Stimulated activated CD4-positive, alpha-beta T cell treated with anti-CD3 and anti-CD28 coated beads, Interleukin-1b, Interleukin-23, amount 100 ng/mL, for 4 hours (primary cell): ENCODE measurements at regions not wholly inside any gene's neighbourhood (a gene's known extent, or its start where the extent isn't known, plus 50 kb on each side); places are given as distances from the start of the nearest gene placed in this dataset.

Experiments used
- DNase-seq, 2 donors: peaks; one replicate each; pipeline ENCODE4 v3.0.0-alpha.2; 2020; ENCODE audit warnings: low read depth in 2 of 2

DNA sequence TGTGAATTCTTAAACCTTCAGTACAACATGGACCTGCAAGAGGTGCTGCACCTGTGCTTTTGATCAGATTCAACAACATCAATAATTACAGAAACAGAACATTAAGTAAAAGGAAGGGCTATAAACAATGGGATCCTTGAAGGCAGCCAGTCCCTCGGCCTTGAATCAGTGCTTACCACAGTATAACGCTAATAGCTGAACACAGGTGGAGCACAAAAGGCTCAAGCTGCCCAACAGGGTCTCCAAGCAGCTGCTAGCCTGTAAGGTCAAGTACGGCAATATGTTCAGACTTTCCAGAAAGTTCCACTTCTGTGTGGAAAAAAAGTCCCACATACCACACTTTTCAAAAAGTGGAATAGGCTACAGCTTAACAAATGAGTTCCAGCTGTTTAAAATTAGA, 61.9 kb upstream of the ITGA1 start:
- no peak for DNase-seq

DNA sequence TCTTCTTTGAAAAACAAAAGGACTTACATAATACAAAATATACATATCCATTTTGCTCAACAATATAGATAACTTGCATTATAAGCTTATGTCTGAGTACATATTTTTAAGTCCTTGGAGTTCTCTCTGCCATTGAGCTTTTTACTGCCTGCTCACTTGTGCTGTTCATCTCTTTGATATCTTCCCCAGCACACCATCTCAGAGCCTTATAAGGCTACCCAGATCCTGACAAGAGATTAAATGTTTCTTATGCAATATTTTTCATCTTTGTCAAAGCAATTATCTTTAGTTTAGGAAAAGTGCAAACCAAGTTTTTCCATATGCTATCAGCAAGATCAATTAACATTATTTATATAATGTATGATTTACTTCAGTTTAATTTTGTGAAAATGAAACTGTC, 60.7 kb upstream of the ITGA1 start:
- no peak for DNase-seq

DNA sequence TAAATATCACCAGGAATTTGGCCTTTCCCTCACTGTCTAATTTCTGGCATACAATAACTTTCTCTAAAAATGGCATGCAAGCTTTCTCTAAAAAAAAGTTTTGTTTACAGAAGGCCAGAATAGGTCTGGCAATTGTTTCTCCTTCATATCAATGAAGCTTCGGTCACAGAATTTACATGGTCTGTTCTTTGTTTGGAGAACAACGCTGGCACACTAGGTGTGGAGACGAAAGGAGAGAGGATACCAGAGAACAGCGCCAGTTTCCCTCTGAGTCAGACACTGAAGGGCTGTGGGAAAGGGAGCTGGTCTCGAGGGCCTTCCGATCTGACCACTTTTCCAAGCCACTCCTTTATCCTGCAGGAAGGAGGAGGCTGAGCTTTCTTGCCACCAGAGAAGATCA, 60.1 kb upstream of the ITGA1 start:
- DNase-seq = no peak

DNA sequence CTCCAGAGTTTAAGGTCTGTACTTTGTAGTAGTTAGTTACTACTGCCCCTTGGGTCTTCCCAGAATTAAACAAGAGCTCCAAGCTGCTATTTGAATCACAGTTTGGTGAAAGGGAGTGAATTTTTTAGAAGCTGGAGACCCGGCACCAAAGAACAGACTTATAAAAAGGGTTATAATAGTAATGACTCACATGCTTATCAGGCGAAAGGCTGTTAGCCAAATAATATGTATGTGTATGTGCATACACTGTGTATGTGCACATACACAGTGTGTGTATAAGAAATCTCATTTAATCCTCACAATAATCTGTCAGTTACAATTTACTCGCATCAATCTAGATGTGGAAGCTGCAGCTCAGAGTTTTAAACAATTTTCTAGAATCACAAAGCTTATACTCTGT, 59.5 kb upstream of the ITGA1 start:
- DNase-seq = no peak

DNA sequence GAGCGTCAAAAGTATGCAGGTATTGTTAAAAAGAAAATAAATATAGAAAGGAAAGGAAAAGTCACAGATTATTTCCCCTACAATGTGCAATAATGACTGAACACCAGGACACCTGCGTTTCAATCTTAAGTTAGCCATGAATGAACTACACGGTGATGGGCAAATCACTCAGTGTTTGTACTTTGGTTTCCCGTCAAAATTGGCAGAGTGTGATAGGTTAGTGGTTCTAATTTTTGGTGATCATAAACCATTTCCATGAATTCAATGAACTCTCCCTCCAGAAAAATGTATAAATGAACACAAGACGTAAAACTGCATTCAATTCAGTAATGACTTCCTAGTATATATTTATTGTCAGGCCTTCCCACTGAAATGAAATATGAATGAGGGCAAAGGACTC, 59.0 kb upstream of the ITGA1 start:
- DNase-seq = no peak

DNA sequence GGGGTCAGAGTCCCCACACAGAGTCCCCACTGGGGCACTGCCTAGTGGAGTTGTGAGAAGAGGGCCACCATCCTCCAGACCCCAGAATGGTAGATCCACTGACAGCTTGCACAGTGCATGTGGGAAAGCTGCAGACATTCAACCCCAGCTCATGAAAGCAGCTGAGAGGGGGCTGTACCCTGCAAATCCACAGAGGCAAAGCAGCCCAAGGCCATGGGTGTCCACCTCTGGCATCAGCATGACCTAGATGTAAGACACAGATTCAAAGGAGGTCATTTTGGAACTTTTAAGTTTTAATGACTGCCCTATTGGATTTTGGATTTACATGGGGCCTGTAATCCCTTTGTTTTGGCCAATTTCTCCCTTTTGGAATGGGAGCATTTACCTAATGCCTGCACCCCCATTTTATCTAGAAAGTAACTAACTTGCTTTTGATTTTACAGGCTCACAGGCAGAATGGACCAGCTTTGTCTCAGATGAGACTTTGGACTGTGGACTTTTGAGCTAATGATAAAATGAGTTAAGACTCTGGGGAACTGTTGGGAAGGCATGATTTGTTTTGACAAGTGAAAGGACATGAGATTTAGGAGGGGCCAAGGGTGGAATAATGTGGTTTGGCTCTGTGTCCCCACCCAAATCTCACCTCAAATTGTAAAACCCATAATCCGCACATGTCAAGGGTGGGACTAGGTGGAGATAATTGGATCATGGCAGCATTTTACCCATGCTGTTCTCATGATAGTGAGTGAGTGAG, 56.3 kb upstream of the ITGA1 start:
- no peak for DNase-seq

DNA sequence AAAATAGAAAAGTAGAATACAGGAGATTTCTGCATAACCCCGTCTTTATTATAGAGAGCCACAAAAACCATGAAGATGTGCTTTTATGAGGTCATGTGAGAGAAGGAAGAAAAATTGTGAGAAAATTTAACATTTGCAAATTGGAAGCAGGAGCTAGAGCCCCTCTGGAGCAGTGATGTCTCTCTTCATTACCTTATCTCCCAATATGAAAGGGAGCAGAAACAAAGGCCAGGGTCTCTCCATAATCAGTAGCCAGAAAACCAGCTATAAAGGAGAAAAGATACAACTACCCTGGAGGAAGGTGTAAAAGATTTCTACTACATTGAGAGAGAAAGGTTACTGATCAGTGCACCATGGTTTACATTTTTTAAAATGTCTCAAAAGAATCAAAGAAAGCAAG, 53.2 kb upstream of the ITGA1 start:
- DNase-seq = no peak

DNA sequence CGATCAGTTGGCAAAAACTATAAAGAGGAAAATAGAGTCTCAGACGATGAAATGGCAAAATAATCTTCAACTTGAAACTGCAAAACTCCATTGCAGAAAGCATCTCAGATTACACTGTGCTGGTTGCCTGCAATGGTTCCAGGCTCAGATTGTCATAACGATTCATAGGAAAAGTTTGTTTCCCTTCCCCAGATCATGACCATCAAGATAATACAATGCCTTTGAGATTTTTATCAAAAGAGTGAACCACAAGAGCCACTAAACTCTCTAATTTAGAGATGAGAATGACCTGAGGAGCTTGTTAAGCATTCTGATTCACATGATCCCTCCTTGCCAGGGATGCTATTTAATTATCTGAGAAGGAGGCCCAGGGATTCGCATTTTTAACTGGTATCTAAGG, 52.6 kb upstream of the ITGA1 start:
- DNase-seq = no peak
